Activated CD4-positive, alpha-beta T cell treated with anti-CD3 and anti-CD28 coated beads for 48 hours (primary cell): ENCODE measurements at regions not wholly inside any gene's neighbourhood (a gene's known extent, or its start where the extent isn't known, plus 50 kb on each side); places are given as distances from the start of the nearest gene placed in this dataset.

ENCODE experiments used
- DNase-seq: peaks from one replicate; pipeline ENCODE4 v3.0.0-alpha.2; 2020

GRCh38 chr4:74615411-74615810 is 170.5 kb downstream of the AREG start:
- no peak for DNase-seq

- no peak for DNase-seq
Measured at GRCh38 chr4:74618166-74618565, 173.2 kb downstream of the AREG start.

- DNase-seq = no peak
Measured at GRCh38 chr4:74618659-74619058, 173.7 kb downstream of the AREG start.

DNA sequence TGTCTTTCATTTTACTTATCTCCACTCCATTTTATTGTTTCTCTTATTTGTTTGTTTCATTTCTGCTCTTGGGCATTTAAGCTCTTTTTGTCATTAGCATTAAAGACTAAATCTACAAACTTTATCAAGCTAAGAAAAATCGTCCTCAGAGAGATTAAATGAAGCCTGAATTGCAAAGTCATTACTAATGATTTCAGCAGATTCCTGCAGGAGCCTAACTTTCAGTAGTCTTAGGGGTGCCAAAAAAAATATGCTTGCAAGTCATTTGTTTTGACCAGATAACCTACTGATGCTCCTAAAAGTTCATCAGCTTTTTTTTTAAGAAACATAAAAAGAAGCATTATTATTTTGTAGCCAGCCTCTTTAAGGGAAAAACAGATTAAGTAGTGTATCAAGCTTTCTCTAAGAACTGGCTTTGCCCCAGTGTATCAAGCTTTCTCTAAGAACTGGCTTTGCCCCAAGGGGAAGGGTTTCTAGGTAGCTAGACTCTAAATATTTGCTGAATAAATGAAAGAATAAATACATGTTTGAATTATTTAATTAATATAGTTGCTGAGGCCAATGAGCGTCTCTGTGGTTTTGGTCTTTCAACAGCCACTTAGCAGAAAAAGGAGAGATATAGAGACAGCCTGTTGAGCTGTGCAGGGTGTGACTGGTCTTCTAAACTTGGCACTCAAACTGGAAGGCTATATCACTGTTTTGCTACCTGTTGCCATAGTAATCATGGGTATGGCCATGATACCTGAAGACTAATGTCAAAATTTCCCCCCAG is 174.2 kb downstream of the BTC start:
- no peak for DNase-seq

GRCh38 chr4:74621616-74622015 is 172.7 kb downstream of the BTC start:
- no peak for DNase-seq

- peak; percentile 5 for DNase-seq
Measured at GRCh38 chr4:74623041-74623440, 171.3 kb downstream of the BTC start.

DNA sequence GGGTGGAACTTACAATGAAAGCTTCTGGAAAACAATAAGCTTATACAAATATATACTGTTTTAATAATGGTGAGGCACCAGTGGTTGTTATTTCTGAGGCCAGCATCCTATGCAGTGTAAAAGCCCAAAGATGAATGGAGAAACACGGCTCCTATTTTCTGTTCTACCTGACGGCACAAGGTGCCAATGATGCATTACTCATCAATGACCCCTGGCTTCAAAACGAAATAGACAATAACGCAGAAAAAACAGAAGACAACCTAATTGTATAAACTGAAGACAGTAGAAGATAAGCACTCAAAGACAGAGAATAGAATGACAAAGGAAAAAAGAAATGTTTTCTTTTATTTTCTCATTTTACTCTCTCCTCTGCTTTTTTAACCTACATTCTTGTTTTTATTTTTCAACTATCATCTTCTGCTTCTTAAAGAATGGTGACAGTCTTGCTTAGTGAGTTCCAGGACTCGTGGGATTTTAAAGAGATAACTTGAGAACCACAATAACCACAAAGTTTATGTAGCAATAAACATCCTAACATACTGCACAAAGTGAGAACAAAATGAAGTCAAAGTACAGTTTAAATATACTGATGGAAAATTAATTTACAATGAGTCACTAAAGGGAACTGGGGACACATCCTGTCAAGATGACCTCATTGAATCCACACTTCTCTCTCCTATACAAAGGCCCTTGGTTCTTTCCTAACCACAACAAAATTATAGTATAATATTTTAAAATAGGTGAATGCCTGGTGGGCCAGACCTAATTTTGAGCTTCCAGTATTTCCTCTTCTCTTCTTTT is 169.8 kb downstream of the BTC start:
- DNase-seq = no peak

- no peak for DNase-seq
Measured at GRCh38 chr4:74625981-74626380, 168.3 kb downstream of the BTC start.

DNA sequence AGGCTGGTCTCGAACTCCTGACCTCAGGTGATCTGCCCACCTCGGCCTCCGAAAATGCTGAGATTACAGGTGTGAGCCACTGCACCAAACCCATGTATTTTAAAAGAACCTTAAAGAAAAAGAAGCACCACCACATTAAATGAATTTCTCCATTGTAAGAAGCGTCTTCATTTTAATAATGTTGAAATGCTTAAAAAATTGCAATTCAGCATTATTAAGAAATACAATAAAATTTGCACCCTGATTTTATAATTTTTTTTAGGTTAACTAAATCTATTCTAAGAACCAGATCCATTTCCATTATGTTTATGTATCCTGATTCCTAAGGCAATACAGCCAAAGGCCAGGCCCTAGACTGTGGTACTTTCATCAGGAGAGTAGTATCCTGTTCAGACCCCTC is 167.2 kb downstream of the BTC start:
- no peak for DNase-seq

- no peak for DNase-seq
Measured at GRCh38 chr4:74627504-74627903, 166.8 kb downstream of the BTC start.

DNA sequence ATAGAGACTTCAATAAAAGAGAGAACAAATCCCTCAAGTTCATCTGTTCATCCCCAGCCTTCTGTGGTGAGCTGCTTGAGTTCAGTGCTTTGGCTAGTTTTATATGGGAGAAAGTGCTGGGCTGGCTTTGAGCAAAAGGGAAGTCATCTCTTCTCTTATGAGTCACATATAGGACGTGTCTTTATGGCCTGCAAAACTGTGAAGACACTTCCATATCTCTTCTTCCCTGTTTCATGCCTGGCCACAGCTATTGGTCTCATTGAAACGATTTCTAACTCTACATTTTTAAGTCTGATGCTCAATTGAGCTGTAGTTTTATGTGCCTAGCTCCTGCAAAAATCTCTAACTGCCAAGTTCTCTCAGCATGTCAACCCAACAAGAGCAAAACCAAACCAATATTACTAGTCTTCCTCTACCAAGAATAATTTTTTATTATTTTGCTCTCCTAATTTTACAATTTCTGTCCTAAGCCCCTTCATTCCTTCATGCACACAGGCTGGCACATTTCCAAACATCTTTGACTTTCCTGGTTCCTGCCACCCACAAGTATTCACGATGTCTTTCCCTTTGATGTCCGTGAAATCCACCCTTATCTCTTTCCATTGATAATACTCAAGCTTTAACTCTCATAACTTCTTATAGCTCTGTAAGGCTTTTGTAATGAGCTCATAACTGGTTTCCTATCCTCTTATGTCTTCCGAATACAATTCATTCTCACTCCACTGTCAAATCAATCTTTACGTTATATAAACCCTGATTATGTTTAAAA is 165.3 kb downstream of the BTC start:
- no peak for DNase-seq

DNA sequence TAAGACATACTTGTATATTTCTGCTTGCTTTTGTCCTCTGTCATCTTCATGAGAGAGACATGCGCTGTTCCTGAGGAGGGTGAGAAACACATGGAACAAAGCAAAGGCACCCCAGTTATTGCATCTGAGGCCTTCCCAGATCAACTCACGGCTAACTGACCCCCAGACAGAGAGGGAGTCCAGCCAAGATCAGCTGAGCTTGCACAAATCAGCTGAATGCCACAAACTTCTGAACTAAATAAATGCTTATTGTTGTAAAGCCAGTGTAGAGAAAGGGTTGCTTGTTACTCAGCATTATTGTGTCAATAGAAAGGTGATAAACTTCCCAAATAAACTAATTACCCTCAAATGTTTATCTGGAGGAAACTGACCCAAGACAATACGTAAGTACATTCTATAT is 163.8 kb downstream of the BTC start:
- no peak for DNase-seq

- DNase-seq = no peak
Measured at GRCh38 chr4:74631338-74631737, 163.0 kb downstream of the BTC start.

- DNase-seq = no peak
Measured at GRCh38 chr4:74631988-74632387, 162.3 kb downstream of the BTC start.

GRCh38 chr4:74632634-74633033 is 161.7 kb downstream of the BTC start:
- peak; percentile 59 for DNase-seq

GRCh38 chr4:74635074-74635473 is 159.2 kb downstream of the BTC start:
- DNase-seq = no peak

- DNase-seq = no peak
Measured at GRCh38 chr4:74635490-74636123, 158.7 kb downstream of the BTC start.

DNA sequence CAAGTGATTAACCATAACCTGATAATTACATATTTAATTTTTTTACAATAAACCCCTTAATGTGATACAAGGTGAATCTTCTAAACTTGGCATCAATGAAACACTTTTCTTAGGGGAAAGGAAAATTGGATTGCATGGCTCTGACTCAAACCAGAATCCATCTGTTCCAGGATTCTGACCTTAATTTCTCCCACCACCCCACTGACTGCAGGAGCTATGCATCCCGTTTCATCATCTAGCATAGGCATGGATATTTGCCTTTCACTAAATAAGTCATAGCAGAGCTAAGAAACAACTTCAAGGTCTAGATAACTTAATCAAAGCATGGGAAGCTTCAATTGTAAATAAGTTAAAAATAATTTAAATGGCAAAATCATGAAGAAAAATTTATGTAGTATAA is 156.3 kb downstream of the BTC start:
- no peak for DNase-seq

GRCh38 chr4:74638689-74639088 is 155.6 kb downstream of the BTC start:
- DNase-seq = no peak

DNA sequence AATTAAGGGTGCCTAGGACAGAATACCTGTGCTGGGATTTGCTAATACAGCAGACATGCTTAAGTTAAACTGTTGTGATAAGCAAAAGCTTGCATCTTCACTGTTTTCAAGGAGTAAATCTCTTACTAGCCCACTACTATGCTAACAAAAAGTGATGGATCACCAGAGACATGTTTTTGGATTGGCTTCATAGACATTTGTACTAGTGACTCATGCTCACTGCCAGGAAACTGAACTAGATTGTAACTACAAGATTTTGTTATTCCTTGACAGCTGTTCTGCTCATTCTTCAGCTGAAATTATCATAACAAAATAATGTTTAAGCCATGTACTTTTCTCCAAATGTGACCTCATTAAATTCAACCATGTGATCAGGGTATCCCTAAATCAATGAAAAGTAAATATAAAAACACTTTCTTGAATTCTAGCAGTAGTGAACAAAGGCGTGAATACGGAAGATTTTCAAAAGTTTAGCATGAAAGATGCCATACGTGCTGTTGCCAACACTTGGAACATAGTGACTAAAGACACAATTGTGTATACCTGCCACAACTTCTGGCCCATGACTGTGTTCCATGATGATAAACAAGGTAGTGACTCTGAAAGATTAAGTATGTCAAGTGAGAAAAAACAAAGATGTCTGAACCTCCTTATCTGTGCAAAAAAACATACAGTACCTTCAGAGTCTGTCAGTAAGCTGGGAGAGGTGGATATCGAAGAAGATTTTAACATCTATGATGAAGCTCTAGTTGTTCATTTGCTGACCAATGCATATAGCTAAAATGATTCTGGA is 154.0 kb downstream of the BTC start:
- no peak for DNase-seq

GRCh38 chr4:74642006-74642405 is 152.3 kb downstream of the BTC start:
- DNase-seq = no peak

GRCh38 chr4:74649193-74649592 is 145.1 kb downstream of the BTC start:
- no peak for DNase-seq
